Osteoblast (primary cell): ENCODE measurements at regions not wholly inside any gene's neighbourhood (a gene's known extent, or its start where the extent isn't known, plus 50 kb on each side); places are given as distances from the start of the nearest gene placed in this dataset.
"Not testable (repeated sequence)": the region's sequence is repeated elsewhere in the genome, so short reads cannot be mapped to it uniquely, and the experiment has no call there.

Source experiments
- DNase-seq: peaks from one replicate; pipeline ENCODE4 v3.0.0; 2011; ENCODE audit warnings: low spot score, mixed read lengths; ENCODE audit not compliant: insufficient read length; ENCODE audit errors: missing footprints
- H2AFZ ChIP-seq: 2 replicates; pipeline ENCODE4 v1.6.0; 2011; ENCODE audit warnings: mild to moderate bottlenecking, low read length
- H3K27ac ChIP-seq: 2 replicates; pipeline ENCODE4 v1.5.1; 2011; ENCODE audit warnings: mild to moderate bottlenecking, low read depth, low read length, moderate library complexity
- H3K27me3 ChIP-seq: 2 replicates; pipeline ENCODE4 v1.6.0; 2012; ENCODE audit warnings: mild to moderate bottlenecking, control low read depth, inconsistent platforms, low read length, moderate library complexity; ENCODE audit not compliant: insufficient read depth
- H3K36me3 ChIP-seq: 2 replicates; pipeline ENCODE4 v1.5.1; 2011; ENCODE audit warnings: mild to moderate bottlenecking, low read length, control low read depth, moderate library complexity; ENCODE audit not compliant: insufficient read depth
- H3K4me1 ChIP-seq: 2 replicates; pipeline ENCODE4 v1.5.1; 2011; ENCODE audit warnings: mild to moderate bottlenecking, low read length, control low read depth, moderate library complexity; ENCODE audit not compliant: insufficient read depth
- H3K4me2 ChIP-seq: 2 replicates; pipeline ENCODE4 v1.6.0; 2011; ENCODE audit warnings: mild to moderate bottlenecking, low read length; ENCODE audit not compliant: insufficient read depth
- H3K4me3 ChIP-seq: fragments of 200-600 bp; sonication (generic); 3 replicates; pipeline ENCODE4 v1.5.1; 2012; ENCODE audit warnings: mild to moderate bottlenecking, low read length, inconsistent platforms; ENCODE audit not compliant: insufficient read depth
- H3K79me2 ChIP-seq: 2 replicates; pipeline ENCODE4 v1.6.0; 2012; ENCODE audit warnings: mild to moderate bottlenecking, low read length, control low read depth, inconsistent platforms; ENCODE audit not compliant: insufficient read depth
- H3K9me3 ChIP-seq: 2 replicates; pipeline ENCODE4 v1.5.1; 2011; ENCODE audit warnings: low read depth, low read length, control low read depth
- H4K20me1 ChIP-seq: 2 replicates; pipeline ENCODE4 v1.6.0; 2012; ENCODE audit warnings: mild to moderate bottlenecking, low read length, control low read depth; ENCODE audit not compliant: insufficient read depth
- TF ChIP-seq, protein P1 (sequence below): IDR thresholded peaks from 2 replicates; pipeline ENCODE4 v1.5.1; 2011; ENCODE audit warnings: mild to moderate bottlenecking, low read depth, low read length, moderate library complexity; ENCODE audit errors: extremely low read depth

DNA sequence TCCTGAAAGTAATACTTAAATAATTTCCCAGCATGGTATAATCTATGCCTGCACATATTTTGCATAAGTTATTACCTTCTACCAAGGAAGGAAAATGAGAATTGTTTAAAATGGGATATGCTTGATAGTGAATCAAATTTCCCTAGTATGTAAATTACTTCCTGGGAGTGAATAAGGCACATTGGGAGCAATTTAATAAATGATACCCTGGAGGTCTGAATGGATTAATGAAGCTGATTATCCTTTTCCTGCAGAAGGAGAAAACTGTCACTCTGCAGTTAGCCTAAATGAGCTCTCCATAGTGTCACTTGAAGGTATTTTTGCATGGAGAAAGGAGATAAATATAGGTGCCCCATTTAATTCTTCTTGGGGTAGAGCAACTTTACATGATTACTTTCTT lies 2212.0 kb downstream of the PCDH7 start:
- DNase-seq, result no peak
- Histone ChIP-seq H2AFZ (no peak overlapping the region), H3K9me3 (no peaks in the 10 kb centered on the region), H3K4me3 (no peak overlapping the region), H4K20me1 (no peaks in the 10 kb centered on the region), H3K27me3 (no peaks in the 10 kb centered on the region), H3K36me3 (no peaks in the 10 kb centered on the region), H3K4me2 (no peak overlapping the region), H3K79me2 (no peaks in the 10 kb centered on the region), H3K27ac (no peak overlapping the region), H3K4me1 (no peaks in the 10 kb centered on the region)
- TF ChIP-seq, protein P1, sequence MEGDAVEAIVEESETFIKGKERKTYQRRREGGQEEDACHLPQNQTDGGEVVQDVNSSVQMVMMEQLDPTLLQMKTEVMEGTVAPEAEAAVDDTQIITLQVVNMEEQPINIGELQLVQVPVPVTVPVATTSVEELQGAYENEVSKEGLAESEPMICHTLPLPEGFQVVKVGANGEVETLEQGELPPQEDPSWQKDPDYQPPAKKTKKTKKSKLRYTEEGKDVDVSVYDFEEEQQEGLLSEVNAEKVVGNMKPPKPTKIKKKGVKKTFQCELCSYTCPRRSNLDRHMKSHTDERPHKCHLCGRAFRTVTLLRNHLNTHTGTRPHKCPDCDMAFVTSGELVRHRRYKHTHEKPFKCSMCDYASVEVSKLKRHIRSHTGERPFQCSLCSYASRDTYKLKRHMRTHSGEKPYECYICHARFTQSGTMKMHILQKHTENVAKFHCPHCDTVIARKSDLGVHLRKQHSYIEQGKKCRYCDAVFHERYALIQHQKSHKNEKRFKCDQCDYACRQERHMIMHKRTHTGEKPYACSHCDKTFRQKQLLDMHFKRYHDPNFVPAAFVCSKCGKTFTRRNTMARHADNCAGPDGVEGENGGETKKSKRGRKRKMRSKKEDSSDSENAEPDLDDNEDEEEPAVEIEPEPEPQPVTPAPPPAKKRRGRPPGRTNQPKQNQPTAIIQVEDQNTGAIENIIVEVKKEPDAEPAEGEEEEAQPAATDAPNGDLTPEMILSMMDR, result no peak

DNA sequence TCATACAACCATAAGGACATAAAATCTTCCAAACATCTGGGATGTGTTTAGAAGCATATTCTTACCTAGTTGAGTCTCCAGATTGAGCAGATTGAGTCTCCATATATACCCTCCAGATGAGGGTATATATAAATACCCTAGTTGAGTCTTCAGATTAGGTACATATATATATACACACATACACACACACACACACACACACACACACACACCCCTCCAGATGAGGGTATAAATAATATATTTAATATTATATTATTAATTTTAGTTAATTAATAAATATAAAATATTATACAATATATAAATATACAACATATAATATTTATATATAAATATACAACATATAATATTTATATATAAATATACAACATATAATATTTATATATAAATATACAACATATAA lies 2219.1 kb downstream of the PCDH7 start:
- DNase-seq, H3K27ac ChIP-seq, H3K79me2 ChIP-seq: not testable (repeated sequence)

DNA sequence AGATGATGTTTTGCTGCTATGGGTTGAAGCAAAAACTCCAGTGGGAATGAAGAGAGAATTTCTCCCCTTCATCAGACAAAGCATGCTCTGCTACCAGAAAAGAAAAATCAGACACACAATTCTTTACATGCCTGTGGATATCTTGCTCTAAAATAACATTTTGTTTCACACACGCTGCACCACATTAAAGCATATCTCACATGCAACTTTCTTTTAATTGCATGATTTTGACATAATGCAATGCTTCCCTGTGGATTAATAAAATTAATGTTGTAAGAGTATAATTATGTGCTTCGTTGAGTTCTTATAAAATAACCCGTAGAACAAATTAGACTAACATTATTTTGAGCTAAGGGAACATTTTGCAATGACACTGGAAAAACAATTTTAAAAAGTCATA lies 2230.7 kb downstream of the PCDH7 start:
- TF ChIP-seq, protein P1, result no peak
- peak; percentile 43 for DNase-seq
- no peaks in the 10 kb centered on the region for H3K36me3 ChIP-seq
- H3K79me2 ChIP-seq, result no peaks in the 10 kb centered on the region
- H3K4me1 ChIP-seq, result no peaks in the 10 kb centered on the region
- H2AFZ ChIP-seq, result no peak overlapping the region
- H3K4me2 ChIP-seq, result no peak overlapping the region
- H3K4me3 ChIP-seq, result no peak overlapping the region
- H3K27ac ChIP-seq, result no peak overlapping the region
- no peaks in the 10 kb centered on the region for H3K27me3 ChIP-seq
- H4K20me1 ChIP-seq, result no peaks in the 10 kb centered on the region
- H3K9me3 ChIP-seq, result no peaks in the 10 kb centered on the region

More for the DNA sequence above, 2219.1 kb downstream of the PCDH7 start:
- H3K4me2 ChIP-seq, H3K9me3 ChIP-seq, H3K4me3 ChIP-seq, H3K36me3 ChIP-seq, H3K4me1 ChIP-seq, H2AFZ ChIP-seq, H3K27me3 ChIP-seq, H4K20me1 ChIP-seq: not testable (repeated sequence)

DNA sequence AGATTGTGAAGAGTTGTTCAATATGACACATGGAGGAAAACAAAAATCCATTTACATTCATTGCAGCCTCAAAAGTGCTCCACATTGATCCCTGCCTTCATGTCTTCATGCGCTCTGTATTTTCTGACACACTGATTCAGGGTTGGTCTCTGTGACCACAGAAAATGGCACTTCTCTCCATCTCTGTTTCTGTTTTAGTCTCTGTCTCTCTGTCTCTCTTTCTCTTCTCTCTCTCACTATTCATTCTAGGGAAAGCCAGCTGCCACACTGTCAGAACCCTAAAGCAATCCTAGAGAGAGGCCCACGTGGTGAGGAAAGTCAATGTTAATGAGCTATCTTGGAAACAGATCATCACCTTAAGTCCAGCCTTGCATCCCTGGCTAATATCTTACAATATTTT lies 2238.4 kb downstream of the PCDH7 start:
- Histone ChIP-seq H3K4me1 (no peaks in the 10 kb centered on the region), H3K79me2 (no peaks in the 10 kb centered on the region), H3K36me3 (no peaks in the 10 kb centered on the region), H3K27me3 (no peaks in the 10 kb centered on the region), H3K27ac (no peak overlapping the region), H3K4me2 (no peak overlapping the region), H4K20me1 (no peaks in the 10 kb centered on the region), H3K4me3 (no peak overlapping the region), H3K9me3 (no peaks in the 10 kb centered on the region), H2AFZ (no peak overlapping the region)
- DNase-seq, result no peak
- TF ChIP-seq, protein P1, result no peak

DNA sequence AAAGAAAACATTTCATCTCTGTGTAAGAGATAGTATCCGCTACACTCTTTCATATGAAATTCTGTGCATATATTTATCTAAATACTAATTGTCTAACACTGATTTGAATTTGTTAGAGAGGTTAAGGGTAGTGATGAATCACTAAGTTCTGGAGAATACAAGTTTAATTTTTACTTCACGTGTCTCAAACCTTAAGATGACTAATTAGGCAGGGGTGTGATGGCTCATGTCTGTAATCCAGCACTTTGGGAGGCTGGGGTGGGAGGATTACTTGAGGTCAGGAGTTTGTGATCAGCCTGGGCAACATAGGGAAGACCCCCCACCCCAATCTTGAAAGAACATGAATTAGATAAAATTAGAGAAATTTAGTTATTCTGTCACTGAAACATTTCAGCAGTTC lies 2241.9 kb downstream of the PCDH7 start:
- Histone ChIP-seq H2AFZ (no peak overlapping the region), H3K36me3 (no peaks in the 10 kb centered on the region), H3K4me3 (no peak overlapping the region), H3K4me2 (no peak overlapping the region), H3K9me3 (no peaks in the 10 kb centered on the region), H3K27ac (no peak overlapping the region), H3K4me1 (no peaks in the 10 kb centered on the region), H3K27me3 (no peaks in the 10 kb centered on the region), H3K79me2 (no peaks in the 10 kb centered on the region), H4K20me1 (no peaks in the 10 kb centered on the region)
- TF ChIP-seq, protein P1, result no peak
- no peak for DNase-seq
